SK-N-MC (cell line): ENCODE measurements at regions not wholly inside any gene's neighbourhood (a gene's known extent, or its start where the extent isn't known, plus 50 kb on each side); places are given as distances from the start of the nearest gene placed in this dataset.

ENCODE experiments used
- DNase-seq: peaks from one replicate; pipeline ENCODE4 v3.0.0-alpha.2; 2011; ENCODE audit warnings: low read depth, low spot score
- H3K27ac ChIP-seq: fragments of 200-600 bp; sonication (generic); 2 replicates; pipeline ENCODE4 v1.5.1; 2016; ENCODE audit warnings: mixed run types
- H3K36me3 ChIP-seq: fragments of 200-600 bp; sonication (generic); 2 replicates; pipeline ENCODE4 v1.6.1; 2017; ENCODE audit warnings: antibody characterized with exemption, low read length, mixed read lengths; ENCODE audit not compliant: insufficient read depth
- H3K4me3 ChIP-seq: fragments of 200-600 bp; sonication (generic); 2 replicates; pipeline ENCODE4 v1.5.1; 2016
- H3K9ac ChIP-seq: fragments of 200-600 bp; sonication (generic); 2 replicates; pipeline ENCODE4 v1.8.0; 2017; ENCODE audit warnings: mixed run types, mixed read lengths; ENCODE audit not compliant: insufficient read length
- H3K9me3 ChIP-seq: fragments of 200-600 bp; sonication (generic); 2 replicates; pipeline ENCODE4 v1.6.1; 2017; ENCODE audit warnings: low read depth, mild to moderate bottlenecking, antibody characterized with exemption, low read length, moderate library complexity, mixed read lengths
- EZH2 ChIP-seq: fragments of 200-600 bp; sonication (generic); IDR thresholded peaks from one replicate; pipeline ENCODE4 v1.6.1; 2017; ENCODE audit warnings: antibody characterized with exemption
- FOXP2 ChIP-seq: optimal IDR thresholded peaks from 2 replicates; pipeline ENCODE3; 2011; ENCODE audit warnings: mild to moderate bottlenecking, moderate library complexity; ENCODE audit not compliant: insufficient read depth; ENCODE audit errors: extremely low read length, control extremely low read depth
- POLR2AphosphoS5 ChIP-seq: IDR thresholded peaks from 2 replicates; pipeline ENCODE4 v1.6.1; 2012; ENCODE audit warnings: mild to moderate bottlenecking, low read depth, low read length, borderline replicate concordance

DNA sequence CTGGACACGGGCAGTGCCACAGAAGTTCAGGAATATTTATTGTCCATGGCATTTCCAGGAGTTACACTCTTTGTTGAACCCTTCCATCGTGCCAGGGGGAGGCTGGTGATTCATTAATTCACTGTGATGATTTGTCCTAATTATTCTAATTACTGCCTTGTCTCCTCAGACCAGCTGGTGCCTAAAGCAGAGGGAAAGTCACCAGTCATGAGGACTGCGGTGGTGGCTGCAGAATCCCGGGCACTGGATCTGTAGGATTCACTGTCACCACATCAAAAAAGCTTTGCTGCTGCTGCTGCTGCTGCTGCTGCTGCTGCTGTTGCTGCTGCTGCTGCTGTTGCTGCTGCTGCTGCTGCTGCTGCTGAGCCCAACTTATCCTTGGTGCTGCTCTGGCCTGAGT is 908.2 kb downstream of the TSN start:
- no peak overlapping the region for H3K4me3 ChIP-seq
- DNase-seq = no peak
- H3K9ac ChIP-seq = no peak overlapping the region
- no peak overlapping the region for H3K27ac ChIP-seq
- TF ChIP-seq POLR2AphosphoS5 = no peak
- TF ChIP-seq EZH2 = no peak
- TF ChIP-seq FOXP2 = no peak
- no peaks in the 10 kb centered on the region for H3K36me3 ChIP-seq
- H3K9me3 ChIP-seq = no peaks in the 10 kb centered on the region

DNA sequence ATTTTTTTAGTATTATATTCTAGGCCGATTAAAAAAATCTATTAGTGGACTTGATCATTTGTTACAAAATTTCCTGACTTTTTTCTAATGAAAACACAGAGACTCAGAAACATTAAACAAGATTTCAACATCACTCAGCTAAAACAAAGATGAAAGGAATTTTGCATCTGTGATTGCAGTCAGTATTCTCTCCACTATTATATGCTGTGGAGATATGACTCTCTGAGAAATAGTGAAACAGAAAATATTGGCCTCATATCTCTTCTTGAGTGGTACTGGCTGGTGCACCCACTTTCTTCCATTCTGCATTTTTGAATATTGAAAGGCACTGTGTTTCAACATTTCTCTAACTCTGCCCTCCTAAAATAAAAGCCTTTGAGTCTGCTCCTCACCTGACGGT is 914.2 kb downstream of the TSN start:
- H3K4me3 ChIP-seq = no peak overlapping the region
- H3K9ac ChIP-seq = no peak overlapping the region
- no peak overlapping the region for H3K27ac ChIP-seq
- H3K36me3 ChIP-seq = no peaks in the 10 kb centered on the region
- TF ChIP-seq FOXP2 (no peak), POLR2AphosphoS5 (no peak), EZH2 (no peak)
- no peak for DNase-seq
- no peaks in the 10 kb centered on the region for H3K9me3 ChIP-seq

DNA sequence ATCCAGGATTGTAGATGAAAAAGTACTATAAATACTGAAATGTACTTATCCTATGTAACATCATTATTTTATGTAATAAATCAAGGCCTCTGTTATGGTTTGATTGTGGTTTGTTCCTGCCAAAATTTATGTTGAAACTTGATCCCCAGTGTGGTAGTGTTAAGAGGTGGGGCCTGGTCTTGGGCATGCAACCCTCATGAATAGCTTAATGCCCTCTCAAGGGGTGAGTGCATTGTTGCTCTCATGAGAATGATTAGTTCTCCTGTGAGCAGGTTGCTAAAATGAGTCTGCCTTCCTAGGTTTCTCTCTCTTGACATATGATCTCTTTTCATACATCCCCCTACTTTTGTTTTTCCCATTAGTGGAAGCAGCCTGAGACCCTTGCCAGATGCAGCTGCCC is 915.4 kb downstream of the TSN start:
- no peak for DNase-seq
- TF ChIP-seq EZH2 (no peak), FOXP2 (no peak), POLR2AphosphoS5 (no peak)
- Histone ChIP-seq H3K36me3 (no peaks in the 10 kb centered on the region), H3K4me3 (no peak overlapping the region), H3K27ac (no peak overlapping the region), H3K9ac (no peak overlapping the region), H3K9me3 (no peaks in the 10 kb centered on the region)

DNA sequence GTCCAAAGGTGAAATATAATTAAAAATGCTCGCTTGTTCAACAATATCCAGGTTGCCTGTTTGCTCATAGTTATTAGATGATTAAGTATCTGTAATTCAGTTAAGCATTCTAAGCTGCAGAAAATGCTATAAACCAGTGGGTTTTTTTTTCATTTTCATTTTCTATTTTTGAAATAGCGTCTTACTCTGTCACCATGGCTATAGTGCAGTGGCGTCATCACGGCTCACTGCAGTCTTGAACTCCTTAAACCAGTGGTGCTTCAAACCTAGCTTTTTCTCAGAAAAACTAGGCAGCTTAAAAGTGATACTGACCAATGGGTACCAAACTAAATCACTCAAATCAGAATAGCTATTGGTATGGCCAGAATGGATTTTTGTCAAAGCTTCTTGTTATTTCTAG is 925.2 kb downstream of the TSN start:
- Histone ChIP-seq H3K9ac (no peak overlapping the region), H3K4me3 (no peak overlapping the region), H3K36me3 (no peaks in the 10 kb centered on the region), H3K9me3 (no peaks in the 10 kb centered on the region), H3K27ac (no peak overlapping the region)
- no peak for DNase-seq
- no peak for TF ChIP-seq EZH2
- TF ChIP-seq FOXP2 = no peak
- TF ChIP-seq POLR2AphosphoS5 = no peak

DNA sequence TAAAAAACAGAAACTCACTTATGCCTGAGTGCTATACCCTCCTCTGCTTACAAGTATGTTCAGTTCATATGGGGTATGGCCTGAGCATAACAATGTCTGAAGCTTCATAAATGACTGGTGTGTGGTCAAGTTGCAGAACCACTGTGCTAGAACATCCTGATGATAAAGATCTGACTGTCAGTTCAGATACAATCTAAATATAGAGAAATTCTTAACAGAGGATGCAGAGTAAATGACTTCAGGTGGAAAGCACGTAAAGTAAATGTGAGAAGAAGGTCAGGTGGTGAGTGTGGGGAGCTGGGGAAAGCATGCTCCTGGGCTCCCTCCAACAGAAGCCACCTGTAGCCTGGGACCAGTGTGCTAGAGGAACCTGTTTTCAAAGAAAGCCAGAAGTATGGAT is 926.2 kb downstream of the TSN start:
- Histone ChIP-seq H3K9me3 (no peaks in the 10 kb centered on the region), H3K36me3 (no peaks in the 10 kb centered on the region), H3K9ac (no peak overlapping the region), H3K27ac (no peak overlapping the region), H3K4me3 (no peak overlapping the region)
- no peak for DNase-seq
- TF ChIP-seq POLR2AphosphoS5 = no peak
- TF ChIP-seq FOXP2 = no peak
- no peak for TF ChIP-seq EZH2

DNA sequence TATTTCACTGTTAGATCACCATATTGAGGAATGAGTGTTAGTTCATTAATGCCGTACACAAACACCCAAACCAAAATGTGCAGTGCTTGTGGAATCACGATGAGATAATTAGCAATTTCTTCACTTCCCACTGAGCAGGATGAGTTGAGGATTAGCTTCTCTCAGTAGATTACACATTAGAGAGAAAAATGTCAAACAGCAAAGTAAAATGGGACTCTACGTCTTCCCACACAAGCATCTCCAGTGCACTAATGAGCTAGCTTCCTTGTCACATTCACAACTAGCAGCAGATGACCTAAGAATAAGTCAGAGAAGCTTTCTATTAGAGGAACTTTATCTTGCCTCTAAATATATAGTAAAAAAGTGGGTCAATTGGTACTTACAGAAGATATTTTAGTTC is 926.9 kb downstream of the TSN start:
- Histone ChIP-seq H3K9me3 (no peaks in the 10 kb centered on the region), H3K36me3 (no peaks in the 10 kb centered on the region), H3K27ac (no peak overlapping the region), H3K9ac (no peak overlapping the region), H3K4me3 (no peak overlapping the region)
- DNase-seq = no peak
- TF ChIP-seq FOXP2 (no peak), EZH2 (no peak), POLR2AphosphoS5 (no peak)

DNA sequence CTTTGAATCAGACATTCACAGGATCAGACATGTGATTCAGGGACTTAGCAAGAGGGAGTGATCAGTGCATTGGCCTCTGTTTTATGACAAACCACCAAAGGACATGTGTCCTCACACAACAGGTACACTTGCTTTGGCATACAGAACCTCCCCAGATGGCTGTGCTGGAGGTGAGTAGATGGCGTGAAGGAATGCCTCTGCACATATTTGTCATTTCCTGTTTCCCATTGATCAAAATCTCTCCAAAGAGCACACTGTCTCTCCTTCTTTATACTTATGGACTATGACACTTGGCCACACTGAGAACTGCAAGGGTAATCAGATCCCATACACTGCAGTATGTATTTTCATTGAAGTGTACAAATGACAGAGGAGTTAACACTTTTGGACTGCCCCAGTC is 927.6 kb downstream of the TSN start:
- no peak for TF ChIP-seq FOXP2
- TF ChIP-seq POLR2AphosphoS5 = no peak
- no peak for TF ChIP-seq EZH2
- Histone ChIP-seq H3K9ac (no peak overlapping the region), H3K27ac (no peak overlapping the region), H3K9me3 (no peaks in the 10 kb centered on the region), H3K4me3 (no peak overlapping the region), H3K36me3 (no peaks in the 10 kb centered on the region)
- no peak for DNase-seq

DNA sequence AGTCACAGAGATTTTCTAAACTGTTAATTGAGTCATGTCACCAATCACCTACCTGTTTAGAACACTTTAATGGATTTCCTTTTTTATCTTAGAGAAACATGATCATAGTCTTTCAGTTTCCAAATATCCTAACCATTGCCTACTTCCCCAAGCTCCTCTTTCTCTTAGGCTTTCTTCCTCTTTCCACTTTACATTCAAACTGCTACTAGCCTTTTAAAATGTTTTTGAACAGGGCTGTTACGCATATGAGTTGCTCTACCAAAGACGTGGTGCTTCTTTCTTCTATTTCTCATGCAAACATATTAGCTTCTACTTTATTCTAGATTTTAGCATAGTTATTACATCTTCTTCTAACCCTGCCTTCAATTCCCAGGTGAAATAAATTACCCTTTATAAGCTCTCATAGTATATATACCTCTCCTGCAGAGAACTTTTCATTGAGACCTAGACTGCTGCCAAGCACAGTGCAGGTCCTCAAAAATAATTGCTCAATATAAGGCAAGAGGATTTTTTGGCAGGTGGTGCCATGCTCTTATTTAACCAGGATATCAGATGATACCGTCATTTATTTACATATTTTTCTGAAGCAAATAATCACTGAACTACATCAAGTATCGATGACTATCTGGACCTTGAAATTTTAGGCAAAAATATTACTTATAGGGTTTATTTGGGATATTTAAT is 937.1 kb downstream of the TSN start:
- H3K27ac ChIP-seq = no peak overlapping the region
- no peaks in the 10 kb centered on the region for H3K9me3 ChIP-seq
- no peak for DNase-seq
- no peaks in the 10 kb centered on the region for H3K36me3 ChIP-seq
- no peak overlapping the region for H3K4me3 ChIP-seq
- TF ChIP-seq POLR2AphosphoS5 (no peak), FOXP2 (no peak), EZH2 (no peak)
- H3K9ac ChIP-seq = no peak overlapping the region

DNA sequence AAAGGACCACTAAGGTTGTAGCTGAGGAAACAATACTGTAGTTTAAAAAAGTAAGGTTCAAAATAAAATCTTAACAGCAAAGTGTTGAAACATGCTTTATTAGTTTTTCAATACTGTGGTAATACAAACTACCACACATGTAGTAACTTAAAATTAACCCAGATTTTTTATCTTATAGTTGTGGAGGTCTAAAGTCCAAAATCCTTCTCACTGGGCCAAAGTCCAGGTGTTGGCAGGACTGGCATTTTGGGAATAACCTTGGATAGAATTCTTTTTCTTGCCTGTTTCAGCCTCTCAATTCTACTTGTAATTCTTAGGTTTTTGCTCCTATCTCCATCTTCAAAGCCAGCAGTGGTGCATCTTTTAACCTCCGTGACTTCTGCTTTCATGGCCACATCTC is 942.0 kb downstream of the TSN start:
- DNase-seq = no peak

More for the DNA sequence above, 942.0 kb downstream of the TSN start:
- no peaks in the 10 kb centered on the region for H3K9me3 ChIP-seq
- H3K36me3 ChIP-seq = no peaks in the 10 kb centered on the region
- no peak overlapping the region for H3K27ac ChIP-seq
- TF ChIP-seq FOXP2 = no peak
- no peak for TF ChIP-seq POLR2AphosphoS5
- TF ChIP-seq EZH2 = no peak
- no peak overlapping the region for H3K4me3 ChIP-seq
- H3K9ac ChIP-seq = no peak overlapping the region
